ENCODE measurements at regions not wholly inside any gene's neighbourhood (a gene's known extent, or its start where the extent isn't known, plus 50 kb on each side); places are given as distances from the start of the nearest gene placed in this dataset.
"Not testable (repeated sequence)": the region's sequence is repeated elsewhere in the genome, so short reads cannot be mapped to it uniquely, and the experiment has no call there.

GRCh38 chr3:135560847-135561246 is 404.7 kb upstream of the PPP2R3A start:
- DNase-seq: no peak

GRCh38 chr3:135564696-135565095 is 400.8 kb upstream of the PPP2R3A start:
- no peak for DNase-seq

- DNase-seq: no peak
Measured at GRCh38 chr3:135565546-135565945, 400.0 kb upstream of the PPP2R3A start.

GRCh38 chr3:135567223-135567622 is 398.3 kb upstream of the PPP2R3A start:
- DNase-seq: no peak

- no peak for DNase-seq
Measured at GRCh38 chr3:135576751-135577150, 388.8 kb upstream of the PPP2R3A start.

- no peak for DNase-seq
Measured at GRCh38 chr3:135581806-135582205, 383.7 kb upstream of the PPP2R3A start.

- no peak for DNase-seq
Measured at GRCh38 chr3:135582800-135583199, 382.7 kb upstream of the PPP2R3A start.

GRCh38 chr3:135596563-135596962 is 369.0 kb upstream of the PPP2R3A start:
- DNase-seq: no peak

DNA sequence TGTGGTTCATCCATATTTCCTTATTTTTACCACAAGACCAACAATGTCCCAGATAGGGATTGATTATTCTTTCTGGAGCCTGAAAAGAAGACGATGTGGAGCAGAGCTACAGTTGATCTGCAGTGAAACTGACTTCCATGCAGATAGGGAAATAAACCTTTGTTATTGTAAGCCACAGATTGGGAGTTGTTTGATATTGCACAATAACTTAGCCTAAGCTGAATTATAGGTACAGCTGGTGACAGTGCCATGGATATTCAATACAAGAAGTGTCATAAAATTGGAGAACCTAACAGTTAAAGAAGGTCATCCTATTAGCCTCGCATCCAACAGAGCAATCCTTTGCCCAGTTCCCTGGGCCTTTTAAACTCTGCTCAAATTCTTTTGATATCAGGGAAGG is 367.7 kb upstream of the PPP2R3A start:
- no peak for DNase-seq

DNA sequence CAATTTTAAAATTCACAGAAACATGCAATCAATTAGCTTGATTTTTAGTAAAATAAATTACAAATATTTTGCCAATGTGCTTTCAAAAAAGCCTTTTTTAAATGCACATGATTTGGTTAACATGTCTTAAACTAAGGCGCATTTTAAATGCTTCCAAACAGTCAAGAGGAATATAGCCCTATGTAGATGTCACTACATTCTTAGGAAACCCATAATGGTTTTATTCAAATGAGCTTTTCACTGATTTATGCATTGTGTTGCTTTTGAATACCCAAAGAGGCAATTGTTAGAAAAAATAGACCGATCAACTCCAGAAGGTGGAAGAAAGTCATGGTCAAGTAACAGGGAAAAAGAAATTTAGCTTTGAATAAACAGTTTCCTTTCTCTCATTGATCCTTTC is 366.9 kb upstream of the PPP2R3A start:
- no peak for DNase-seq

DNA sequence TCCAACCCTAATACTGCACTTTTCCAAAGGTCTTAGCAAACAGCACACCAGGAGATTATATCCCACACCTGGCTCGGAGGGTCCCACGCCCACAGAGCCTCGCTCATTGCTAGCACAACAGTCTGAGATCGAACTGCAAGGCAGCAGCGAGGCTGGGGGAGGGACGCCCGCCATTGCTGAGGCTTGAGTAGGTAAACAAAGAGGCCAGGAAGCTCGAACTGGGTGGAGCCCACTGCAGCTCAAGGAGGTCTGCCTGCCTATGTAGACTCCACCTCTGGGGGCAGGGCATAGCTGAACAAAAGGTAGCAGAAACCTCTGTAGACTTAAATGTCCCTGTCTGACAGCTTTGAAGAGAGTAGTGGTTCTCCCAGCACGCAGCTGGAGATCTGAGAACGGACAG is 361.0 kb upstream of the PPP2R3A start:
- DNase-seq: not testable (repeated sequence)

- no peak for DNase-seq
Measured at GRCh38 chr3:135618123-135618522, 347.4 kb upstream of the PPP2R3A start.

- no peak for DNase-seq
Measured at GRCh38 chr3:135621184-135621920, 344.2 kb upstream of the PPP2R3A start.

DNA sequence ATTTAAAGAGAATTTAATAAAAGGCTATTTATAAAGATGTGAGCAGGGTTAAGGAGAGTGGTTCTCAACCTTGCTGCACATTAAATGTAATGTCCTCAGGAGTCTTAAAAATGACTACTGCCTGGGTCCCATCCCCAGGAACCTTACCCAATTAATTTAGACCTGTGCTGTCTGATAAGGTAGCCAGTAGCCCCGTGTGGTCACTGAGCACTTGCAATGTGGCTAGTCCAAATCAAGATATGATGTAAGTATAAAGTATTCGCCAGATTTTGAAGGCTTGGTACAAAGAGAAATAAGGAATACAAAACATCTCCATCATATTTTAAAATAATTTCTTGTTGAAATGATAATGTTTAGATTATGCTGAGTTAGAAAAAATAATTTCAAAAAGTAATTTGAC is 343.3 kb upstream of the PPP2R3A start:
- no peak for DNase-seq

DNA sequence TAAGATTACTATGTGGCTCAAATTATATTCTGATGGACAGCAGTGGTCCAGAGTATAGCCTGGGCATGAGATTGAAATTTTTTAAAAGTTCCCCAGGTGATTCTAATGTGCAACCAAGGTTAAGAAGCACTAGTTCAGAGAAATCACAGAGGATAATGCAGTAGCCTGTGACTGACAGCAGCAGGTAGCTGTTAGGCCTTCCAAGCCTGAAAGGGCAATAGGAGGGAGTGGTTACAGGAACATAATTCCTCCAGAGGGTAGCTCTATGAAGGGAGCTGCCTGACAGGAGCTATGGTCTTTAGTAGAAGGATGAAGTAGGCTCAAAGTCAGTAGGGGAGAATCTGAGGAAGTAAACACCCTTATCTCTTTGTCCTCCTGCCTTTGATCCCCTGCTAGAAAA is 342.9 kb upstream of the PPP2R3A start:
- DNase-seq: no peak

DNA sequence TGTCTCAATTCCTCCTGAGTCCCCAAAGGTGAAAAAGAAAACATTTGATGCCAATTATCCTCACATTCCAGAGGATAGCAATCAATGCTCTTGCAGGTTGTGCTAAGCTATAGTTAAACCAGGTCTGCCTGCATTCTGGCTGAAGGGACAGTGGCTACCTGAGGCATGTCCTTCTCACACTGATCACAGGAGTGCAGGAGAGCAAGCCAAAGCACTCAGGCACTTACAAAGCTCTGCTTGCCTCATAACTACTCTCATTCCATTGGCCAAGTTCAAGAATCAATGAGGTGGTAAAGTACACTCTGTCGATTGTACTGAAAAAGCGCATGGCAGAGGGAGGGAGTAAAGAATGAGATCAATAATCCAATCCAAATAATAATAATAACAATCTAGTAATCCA is 342.0 kb upstream of the PPP2R3A start:
- DNase-seq: no peak

GRCh38 chr3:135627057-135627456 is 338.5 kb upstream of the PPP2R3A start:
- DNase-seq: no peak

GRCh38 chr3:135629701-135630408 is 335.7 kb upstream of the PPP2R3A start:
- DNase-seq: no peak

DNA sequence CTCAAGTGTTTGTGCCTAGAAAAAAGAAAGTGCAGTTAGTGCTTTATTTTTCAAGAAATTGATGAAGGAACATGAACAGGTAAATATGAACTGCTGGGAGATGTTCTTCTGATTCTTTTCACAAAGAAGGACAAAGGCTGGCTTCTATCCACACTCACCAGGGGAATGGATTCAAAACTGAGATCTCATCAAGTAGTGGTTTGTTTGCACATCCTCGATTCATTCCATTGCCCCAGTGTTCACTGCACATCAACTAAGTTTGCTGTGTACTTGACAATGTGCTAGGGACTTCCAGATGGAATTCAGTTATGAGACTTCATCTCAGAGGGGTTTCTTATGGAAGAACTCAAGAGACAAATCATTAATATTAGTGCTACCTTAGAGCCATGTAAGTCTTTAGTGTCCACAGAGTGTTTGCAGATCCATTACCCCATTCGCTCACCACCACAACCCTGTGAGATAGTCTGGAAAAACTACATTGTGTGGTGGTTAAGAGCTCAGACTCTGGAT is 332.9 kb upstream of the PPP2R3A start:
- DNase-seq: no peak

DNA sequence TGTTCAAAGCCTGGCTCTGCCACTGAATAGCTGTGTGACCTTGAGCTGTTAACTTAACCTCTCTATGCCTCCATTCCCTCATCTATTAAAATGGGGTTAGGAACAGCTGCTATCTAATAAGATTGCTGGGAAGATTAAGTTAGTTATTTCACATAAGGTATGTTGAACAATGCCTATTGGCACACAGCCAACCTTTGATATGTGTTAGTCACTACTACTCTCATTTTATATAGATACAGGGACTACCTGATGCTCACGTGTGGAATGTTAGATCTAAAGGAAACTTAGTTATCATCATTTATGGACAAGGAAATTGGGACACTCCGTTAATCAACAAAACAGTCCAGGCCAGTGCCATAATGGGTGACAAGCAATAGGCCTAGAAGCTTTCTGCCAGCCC is 332.4 kb upstream of the PPP2R3A start:
- no peak for DNase-seq

DNA sequence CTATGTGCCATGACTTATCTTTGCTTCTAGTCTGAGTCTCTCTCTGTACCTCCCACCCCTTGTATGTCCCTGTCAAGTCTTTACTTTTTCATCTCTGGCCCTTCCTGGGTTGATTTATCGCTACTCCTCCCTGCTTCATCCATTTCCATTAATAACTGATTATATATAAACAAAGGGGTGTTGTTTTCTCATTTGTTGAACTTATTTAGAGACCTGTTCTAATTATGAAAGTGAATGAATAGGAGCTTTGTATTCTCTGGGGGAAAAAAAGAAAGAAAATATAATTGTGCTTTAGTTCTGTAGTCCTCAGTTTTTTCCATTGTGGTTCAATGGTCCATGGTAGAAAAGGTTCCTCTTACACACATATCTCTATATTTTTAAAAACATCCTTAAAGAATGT is 328.9 kb upstream of the PPP2R3A start:
- no peak for DNase-seq

GRCh38 chr3:135637013-135637412 is 328.5 kb upstream of the PPP2R3A start:
- no peak for DNase-seq

- no peak for DNase-seq
Measured at GRCh38 chr3:135641761-135642160, 323.8 kb upstream of the PPP2R3A start.

DNA sequence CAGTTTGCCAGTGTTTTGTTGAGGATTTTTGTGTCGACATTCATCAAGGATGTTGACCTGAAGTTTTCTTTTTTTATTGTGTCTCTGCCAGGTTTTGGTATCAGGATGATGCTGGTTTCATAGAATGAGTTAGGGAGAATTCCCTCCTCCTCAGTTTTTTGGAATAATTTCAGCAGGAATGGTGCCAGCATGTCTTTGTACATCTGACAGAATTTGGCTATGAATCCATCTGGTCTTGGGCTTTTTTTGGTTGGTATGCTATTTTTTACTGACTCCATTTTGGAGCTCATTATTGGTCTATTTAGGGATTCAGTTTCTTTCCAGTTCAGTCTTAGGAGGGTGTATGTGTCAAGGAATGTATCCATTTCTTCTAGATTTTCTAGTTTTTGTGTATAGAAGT is 320.0 kb upstream of the PPP2R3A start:
- no peak for DNase-seq

GRCh38 chr3:135646873-135647272 is 318.7 kb upstream of the PPP2R3A start:
- no peak for DNase-seq
